ENCODE measurements at regions not wholly inside any gene's neighbourhood (a gene's known extent, or its start where the extent isn't known, plus 50 kb on each side); places are given as distances from the start of the nearest gene placed in this dataset.

- WGBS, 2 donors, result 69 to 72% methylated on average over 5 of the region's 5 CpGs
These were observed 867.6 kb downstream of the EPHA3 start for GRCh38 chr3:89974903-89975519.

GRCh38 chr3:89983449-89983848, 876.0 kb downstream of the EPHA3 start:
- intact Hi-C loops (cut with DNase I; ENCODE audit: low total_unique reads), result no loop called here
- no peak for DNase-seq (ENCODE audit: low spot score in 2 of 2)
- no peak overlapping the region for H3K4me3 ChIP-seq (ENCODE audit: low read depth, poor library complexity, severe bottlenecking)
- TF ChIP-seq CTCF (IDR thresholded peaks at IDR 0.05) (no peak), POLR2A (IDR thresholded peaks at IDR 0.05) (no peak)
- 91 to 93% methylated on average over 2 of the region's 2 CpGs for WGBS, 2 donors

More at GRCh38 chr3:89974903-89975519, 867.6 kb downstream of the EPHA3 start:
- no peak for DNase-seq (ENCODE audit: low spot score in 2 of 2)
- TF ChIP-seq POLR2A (IDR thresholded peaks at IDR 0.05), result no peak
- no peak for TF ChIP-seq CTCF (IDR thresholded peaks at IDR 0.05)
- intact Hi-C loops (cut with DNase I; ENCODE audit: low total_unique reads), result no loop called here
- no peak overlapping the region for H3K4me3 ChIP-seq (ENCODE audit: low read depth, poor library complexity, severe bottlenecking)

GRCh38 chr3:90005281-90005847, 897.9 kb downstream of the EPHA3 start:
- no peak overlapping the region for H3K4me3 ChIP-seq (ENCODE audit: low read depth, poor library complexity, severe bottlenecking)
- intact Hi-C loops (cut with DNase I; ENCODE audit: low total_unique reads), result no loop called here
- WGBS, 2 donors, result 76 to 82% methylated on average over 4 of the region's 4 CpGs
- TF ChIP-seq POLR2A (IDR thresholded peaks at IDR 0.05) (no peak), CTCF (IDR thresholded peaks at IDR 0.05) (no peak)
- DNase-seq (ENCODE audit: low spot score in 2 of 2), result no peak

- no peak for TF ChIP-seq POLR2A (IDR thresholded peaks at IDR 0.05)
- no peak for TF ChIP-seq CTCF (IDR thresholded peaks at IDR 0.05)
- no peak for DNase-seq (ENCODE audit: low spot score in 2 of 2)
- intact Hi-C loops (cut with DNase I; ENCODE audit: low total_unique reads), result no loop called here
- H3K4me3 ChIP-seq (ENCODE audit: low read depth, poor library complexity, severe bottlenecking), result no peak overlapping the region
- WGBS, 2 donors, result 32 to 34% methylated on average over 3 of the region's 3 CpGs
These were observed 900.5 kb downstream of the EPHA3 start for GRCh38 chr3:90007778-90008499.

GRCh38 chr3:90010341-90010740, 902.9 kb downstream of the EPHA3 start:
- no peak for TF ChIP-seq CTCF (IDR thresholded peaks at IDR 0.05)
- TF ChIP-seq POLR2A (IDR thresholded peaks at IDR 0.05), result no peak
- 26 to 28% methylated on average over 3 of the region's 3 CpGs for WGBS, 2 donors
- no peak for DNase-seq (ENCODE audit: low spot score in 2 of 2)
- H3K4me3 ChIP-seq (ENCODE audit: low read depth, poor library complexity, severe bottlenecking), result no peak overlapping the region
- intact Hi-C loops (cut with DNase I; ENCODE audit: low total_unique reads), result no loop called here
